ENCODE measurements at regions not wholly inside any gene's neighbourhood (a gene's known extent, or its start where the extent isn't known, plus 50 kb on each side); places are given as distances from the start of the nearest gene placed in this dataset.

DNA sequence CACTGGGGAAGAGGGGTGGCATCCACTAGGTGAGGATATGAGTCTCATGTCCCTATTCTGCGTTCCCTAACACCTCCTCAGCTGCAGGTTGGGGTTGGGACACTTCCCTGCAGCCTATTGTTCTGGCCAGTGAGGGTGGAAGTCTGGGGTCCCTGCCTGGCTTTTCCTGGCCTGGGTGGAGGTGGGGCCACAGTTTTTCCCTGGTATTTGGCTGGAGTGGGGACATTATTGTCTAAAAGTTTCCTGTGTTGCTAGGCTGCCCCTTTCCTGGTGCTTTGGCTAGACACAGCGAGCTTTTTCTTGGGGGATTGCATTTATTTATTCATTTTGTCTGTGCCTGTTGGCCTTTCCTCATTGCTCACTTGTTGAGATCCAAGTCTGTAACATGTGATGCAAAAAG lies 559.5 kb upstream of the IGFBP3 start:
- intact Hi-C loops (cut with micrococcal nuclease), result no loop called here
- no peak overlapping the region for H3K4me2 ChIP-seq (ENCODE audit: low read length)
- no peaks in the 10 kb centered on the region for H3K36me3 ChIP-seq (ENCODE audit: control insufficient read depth in 1 of 2, insufficient read depth in 2 of 2, low read length in 2 of 2)
- H3K79me2 ChIP-seq (ENCODE audit: insufficient read depth, low read length), result no peaks in the 10 kb centered on the region
- CTCF ChIA-PET, result no interaction called here
- no peak overlapping the region for H3K9ac ChIP-seq (ENCODE audit: low read length)
- H3K27me3 ChIP-seq (ENCODE audit: insufficient read depth, low read length), result no peaks in the 10 kb centered on the region
- DNase-seq (ENCODE audit: low read depth, low spot score) (no peak), ATAC-seq (no peak)
- POLR2A ChIA-PET, result no interaction called here
- RAD21 ChIA-PET (ENCODE audit: low non-redundant PET in 1 of 2, low total read pairs in 2 of 2, uncharacterized antibody in 2 of 2, unreplicated experiment in 2 of 2), result no interaction called here
- no peaks in the 10 kb centered on the region for H3K9me3 ChIP-seq (ENCODE audit: control insufficient read depth in 1 of 2, insufficient read depth in 1 of 2, low read depth in 1 of 2, low read length in 2 of 2)
- H3K4me1 ChIP-seq (ENCODE audit: control insufficient read depth in 1 of 2, insufficient read depth in 2 of 2, low read length in 2 of 2), result peaks cover 7 to 8% of the 10 kb centered on the region in 2 experiments; a peak in 3 of 4 replicates
- H2AFZ ChIP-seq (ENCODE audit: low read depth, low read length, poor library complexity, severe bottlenecking), result no peak overlapping the region
- H3K4me3 ChIP-seq (replicated peaks in 1 of 2; ENCODE audit: low read depth in 1 of 2, low read length in 2 of 2), result no peak overlapping the region
- H3K27ac ChIP-seq (ENCODE audit: low read depth, low read length), result no peak overlapping the region
- no peaks in the 10 kb centered on the region for H4K20me1 ChIP-seq (ENCODE audit: insufficient read depth)
- no TSS peak for BruUV-seq (replicated peaks)
- TF ChIP-seq, protein P1, sequence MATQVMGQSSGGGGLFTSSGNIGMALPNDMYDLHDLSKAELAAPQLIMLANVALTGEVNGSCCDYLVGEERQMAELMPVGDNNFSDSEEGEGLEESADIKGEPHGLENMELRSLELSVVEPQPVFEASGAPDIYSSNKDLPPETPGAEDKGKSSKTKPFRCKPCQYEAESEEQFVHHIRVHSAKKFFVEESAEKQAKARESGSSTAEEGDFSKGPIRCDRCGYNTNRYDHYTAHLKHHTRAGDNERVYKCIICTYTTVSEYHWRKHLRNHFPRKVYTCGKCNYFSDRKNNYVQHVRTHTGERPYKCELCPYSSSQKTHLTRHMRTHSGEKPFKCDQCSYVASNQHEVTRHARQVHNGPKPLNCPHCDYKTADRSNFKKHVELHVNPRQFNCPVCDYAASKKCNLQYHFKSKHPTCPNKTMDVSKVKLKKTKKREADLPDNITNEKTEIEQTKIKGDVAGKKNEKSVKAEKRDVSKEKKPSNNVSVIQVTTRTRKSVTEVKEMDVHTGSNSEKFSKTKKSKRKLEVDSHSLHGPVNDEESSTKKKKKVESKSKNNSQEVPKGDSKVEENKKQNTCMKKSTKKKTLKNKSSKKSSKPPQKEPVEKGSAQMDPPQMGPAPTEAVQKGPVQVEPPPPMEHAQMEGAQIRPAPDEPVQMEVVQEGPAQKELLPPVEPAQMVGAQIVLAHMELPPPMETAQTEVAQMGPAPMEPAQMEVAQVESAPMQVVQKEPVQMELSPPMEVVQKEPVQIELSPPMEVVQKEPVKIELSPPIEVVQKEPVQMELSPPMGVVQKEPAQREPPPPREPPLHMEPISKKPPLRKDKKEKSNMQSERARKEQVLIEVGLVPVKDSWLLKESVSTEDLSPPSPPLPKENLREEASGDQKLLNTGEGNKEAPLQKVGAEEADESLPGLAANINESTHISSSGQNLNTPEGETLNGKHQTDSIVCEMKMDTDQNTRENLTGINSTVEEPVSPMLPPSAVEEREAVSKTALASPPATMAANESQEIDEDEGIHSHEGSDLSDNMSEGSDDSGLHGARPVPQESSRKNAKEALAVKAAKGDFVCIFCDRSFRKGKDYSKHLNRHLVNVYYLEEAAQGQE (IDR thresholded peaks at IDR 0.05; ENCODE audit: low read depth), result no peak
- TF ChIP-seq YY1 (IDR thresholded peaks at IDR 0.05; ENCODE audit: extremely low read depth, insufficient replicate concordance, low read depth, low read length), result no peak
- TF ChIP-seq, protein P2, sequence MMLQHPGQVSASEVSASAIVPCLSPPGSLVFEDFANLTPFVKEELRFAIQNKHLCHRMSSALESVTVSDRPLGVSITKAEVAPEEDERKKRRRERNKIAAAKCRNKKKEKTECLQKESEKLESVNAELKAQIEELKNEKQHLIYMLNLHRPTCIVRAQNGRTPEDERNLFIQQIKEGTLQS (IDR thresholded peaks at IDR 0.05), result no peak
- no peaks in the 10 kb centered on the region for H3K9me2 ChIP-seq (ENCODE audit: insufficient read depth)

DNA sequence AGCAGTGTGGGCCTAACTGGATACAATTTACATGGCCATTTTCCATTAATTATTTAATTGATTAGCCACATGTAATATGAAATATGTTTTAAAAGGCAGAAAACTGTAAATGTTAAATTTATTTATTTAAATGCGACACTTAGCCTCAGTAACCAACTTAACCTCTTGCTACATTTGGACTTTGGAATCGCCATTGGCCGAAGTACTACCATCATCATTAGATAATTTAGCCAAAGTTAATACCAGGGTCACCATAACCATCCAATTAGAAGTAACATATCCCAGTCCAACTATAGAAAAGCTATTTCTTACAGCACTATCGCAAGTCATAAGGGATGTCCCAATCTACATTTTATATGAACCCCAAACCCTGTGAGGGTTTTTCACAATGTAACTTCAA lies 558.6 kb upstream of the IGFBP3 start:
- Histone ChIP-seq H3K4me1 (ENCODE audit: control insufficient read depth in 1 of 2, insufficient read depth in 2 of 2, low read length in 2 of 2) (no peaks in the 10 kb centered on the region), H3K4me3 (replicated peaks in 1 of 2; ENCODE audit: low read depth in 1 of 2, low read length in 2 of 2) (no peak overlapping the region), H4K20me1 (ENCODE audit: insufficient read depth) (no peaks in the 10 kb centered on the region), H3K9me2 (ENCODE audit: insufficient read depth) (no peaks in the 10 kb centered on the region), H3K27me3 (ENCODE audit: insufficient read depth, low read length) (no peaks in the 10 kb centered on the region), H2AFZ (ENCODE audit: low read depth, low read length, poor library complexity, severe bottlenecking) (no peak overlapping the region), H3K36me3 (ENCODE audit: control insufficient read depth in 1 of 2, insufficient read depth in 2 of 2, low read length in 2 of 2) (no peaks in the 10 kb centered on the region), H3K27ac (ENCODE audit: low read depth, low read length) (no peak overlapping the region), H3K9ac (ENCODE audit: low read length) (no peak overlapping the region), H3K79me2 (ENCODE audit: insufficient read depth, low read length) (no peaks in the 10 kb centered on the region), H3K9me3 (ENCODE audit: control insufficient read depth in 1 of 2, insufficient read depth in 1 of 2, low read depth in 1 of 2, low read length in 2 of 2) (no peaks in the 10 kb centered on the region), H3K4me2 (ENCODE audit: low read length) (no peak overlapping the region)
- DNase-seq (ENCODE audit: low read depth, low spot score), result no peak
- ChIA-PET CTCF (no interaction called here), POLR2A (no interaction called here), RAD21 (ENCODE audit: low non-redundant PET in 1 of 2, low total read pairs in 2 of 2, uncharacterized antibody in 2 of 2, unreplicated experiment in 2 of 2) (no interaction called here)
- no TSS peak for BruUV-seq (replicated peaks)
- intact Hi-C loops (cut with micrococcal nuclease), result no loop called here
- ATAC-seq, result no peak
- TF ChIP-seq EZH2phosphoT487 (IDR thresholded peaks at IDR 0.05; ENCODE audit: borderline replicate concordance) (no peak), ZNF274 (IDR thresholded peaks at IDR 0.05; ENCODE audit: low read depth, low read length) (no peak)
